Panc1 (cell line): ENCODE measurements at regions not wholly inside any gene's neighbourhood (a gene's known extent, or its start where the extent isn't known, plus 50 kb on each side); places are given as distances from the start of the nearest gene placed in this dataset.

Source experiments
- ATAC-seq: fragments of 200-7000 bp; cut with Tn5 transposase; 2 replicates; pipeline ENCODE4 v1.9.1; 2020; ENCODE audit warnings: mild to moderate bottlenecking, moderate library complexity
- BruUV-seq: library from RNA; stranded (reverse); fragments of 400-500 nt; replicated peaks from 2 replicates; lab custom pipeline; 2021; lab: Mats Ljungman, UMichigan
- CTCF ChIA-PET: fragments of 300-600 bp; sonication (Branson Sonifier 250); formaldehyde crosslinking; loops from one replicate; lab custom pipeline; 2022; ENCODE audit warnings: antibody characterized with exemption; lab: Charles Lee
- POLR2A ChIA-PET: fragments of 300-600 bp; sonication (Branson Sonifier 250); formaldehyde crosslinking; loops from one replicate; lab custom pipeline; 2022; ENCODE audit warnings: antibody characterized with exemption; lab: Charles Lee
- DNase-seq: peaks from one replicate; pipeline ENCODE4 v3.0.0-alpha.2; 2010; ENCODE audit warnings: low read depth, low spot score
- H3K27ac ChIP-seq: 2 replicates; pipeline ENCODE4 v1.5.1; 2011; ENCODE audit warnings: mild to moderate bottlenecking, low read length, inconsistent platforms
- H3K27me3 ChIP-seq: fragments of 200-500 bp; sonication (Bioruptor generic); 2 replicates; pipeline ENCODE4 v1.6.0; 2014; ENCODE audit warnings: low read length, inconsistent platforms; ENCODE audit not compliant: control insufficient read depth, insufficient read depth
- H3K36me3 ChIP-seq: fragments of 200-500 bp; sonication (Bioruptor generic); 2 replicates; pipeline ENCODE4 v1.5.1; 2014; ENCODE audit warnings: inconsistent platforms, mild to moderate bottlenecking, low read length, moderate library complexity; ENCODE audit not compliant: control insufficient read depth, insufficient read depth
- H3K4me1 ChIP-seq: 2 replicates; pipeline ENCODE4 v1.5.1; 2011; ENCODE audit warnings: inconsistent platforms, mild to moderate bottlenecking, low read length, moderate library complexity; ENCODE audit not compliant: control insufficient read depth, insufficient read depth
- H3K4me3 ChIP-seq, 2 experiments: 2 replicates each; pipeline ENCODE4 v1.5.1; 2011 to 2012; ENCODE audit warnings: low read depth in 2 of 2, low read length in 2 of 2, mild to moderate bottlenecking in 2 of 2, inconsistent platforms in 1 of 2, moderate library complexity in 1 of 2
- H3K9me3 ChIP-seq: fragments of 200-500 bp; sonication (Bioruptor generic); 2 replicates; pipeline ENCODE4 v1.5.1; 2014; ENCODE audit warnings: low read depth, mild to moderate bottlenecking, inconsistent platforms, low read length, moderate library complexity; ENCODE audit not compliant: control insufficient read depth, insufficient read depth
- POLR2AphosphoS5 ChIP-seq: IDR thresholded peaks from 2 replicates; pipeline ENCODE4 v1.6.1; 2012; ENCODE audit warnings: mild to moderate bottlenecking, low read depth, low read length, moderate library complexity
- REST ChIP-seq, 2 experiments: IDR thresholded peaks; 2 replicates each; pipeline ENCODE4 v1.6.1; 2011 to 2012; ENCODE audit warnings: low read depth in 2 of 2, control low read depth in 1 of 2, low read length in 1 of 2, mild to moderate bottlenecking in 1 of 2, moderate library complexity in 1 of 2; ENCODE audit not compliant: insufficient read depth in 1 of 2
- SIN3A ChIP-seq: IDR thresholded peaks from 2 replicates; pipeline ENCODE4 v1.6.1; 2012; ENCODE audit warnings: low read depth, mild to moderate bottlenecking, low read length, moderate library complexity, borderline replicate concordance; ENCODE audit not compliant: insufficient read depth
- TCF7L2 ChIP-seq: IDR thresholded peaks from 2 replicates; pipeline ENCODE4 v1.6.1; 2011; ENCODE audit warnings: mild to moderate bottlenecking, low read depth, low read length, inconsistent platforms
- in situ Hi-C: cut with HindIII; loops from 2 replicates; pipeline ENCODE4 v1.10.0; 2016; ENCODE audit warnings: low sequenced_read_pairs, low pct_unique_long_range_greater_than_20kb
- intact Hi-C: fragments of 100-400 bp; cut with micrococcal nuclease; formaldehyde crosslinking; loops from one replicate; pipeline ENCODE4 v1.10.0; 2022; ENCODE audit not compliant: unreplicated experiment
- TF ChIP-seq, protein P1 (sequence below): fragments of 450-650 bp; IDR thresholded peaks from 2 replicates; pipeline ENCODE4 v1.5.1; 2017; ENCODE audit warnings: mild to moderate bottlenecking

GRCh38 chr10:121084016-121084674 is 233.0 kb downstream of the WDR11 start:
- BruUV-seq, result no TSS peak

GRCh38 chr10:121084675-121085070 is 233.5 kb downstream of the WDR11 start:
- Histone ChIP-seq H3K4me3 (no peak overlapping the region), H3K36me3 (no peaks in the 10 kb centered on the region), H3K27me3 (peaks cover 7% of the 10 kb centered on the region), H3K4me1 (no peaks in the 10 kb centered on the region), H3K27ac (no peak overlapping the region), H3K9me3 (no peaks in the 10 kb centered on the region)
- TF ChIP-seq REST (IDR thresholded peaks at IDR 0.05; ENCODE audit: insufficient read depth in 1 of 2, low read depth in 2 of 2, low read length in 1 of 2) (no peak), SIN3A (no peak), TCF7L2 (no peak), POLR2AphosphoS5 (no peak)
- TF ChIP-seq, protein P1, sequence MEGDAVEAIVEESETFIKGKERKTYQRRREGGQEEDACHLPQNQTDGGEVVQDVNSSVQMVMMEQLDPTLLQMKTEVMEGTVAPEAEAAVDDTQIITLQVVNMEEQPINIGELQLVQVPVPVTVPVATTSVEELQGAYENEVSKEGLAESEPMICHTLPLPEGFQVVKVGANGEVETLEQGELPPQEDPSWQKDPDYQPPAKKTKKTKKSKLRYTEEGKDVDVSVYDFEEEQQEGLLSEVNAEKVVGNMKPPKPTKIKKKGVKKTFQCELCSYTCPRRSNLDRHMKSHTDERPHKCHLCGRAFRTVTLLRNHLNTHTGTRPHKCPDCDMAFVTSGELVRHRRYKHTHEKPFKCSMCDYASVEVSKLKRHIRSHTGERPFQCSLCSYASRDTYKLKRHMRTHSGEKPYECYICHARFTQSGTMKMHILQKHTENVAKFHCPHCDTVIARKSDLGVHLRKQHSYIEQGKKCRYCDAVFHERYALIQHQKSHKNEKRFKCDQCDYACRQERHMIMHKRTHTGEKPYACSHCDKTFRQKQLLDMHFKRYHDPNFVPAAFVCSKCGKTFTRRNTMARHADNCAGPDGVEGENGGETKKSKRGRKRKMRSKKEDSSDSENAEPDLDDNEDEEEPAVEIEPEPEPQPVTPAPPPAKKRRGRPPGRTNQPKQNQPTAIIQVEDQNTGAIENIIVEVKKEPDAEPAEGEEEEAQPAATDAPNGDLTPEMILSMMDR, result no peak
- intact Hi-C loops (no loop called here), in situ Hi-C loops (no loop called here)
- DNase-seq (no peak), ATAC-seq (no peak)
- CTCF ChIA-PET, result interaction anchor here (0.6 kb wide), 1 partner anchor 69 kb away, joined by 3 read pairs; no protein-coding TSS in a partner anchor
- BruUV-seq, result no TSS peak
- POLR2A ChIA-PET, result no interaction called here

More at GRCh38 chr10:121084016-121084674, 233.0 kb downstream of the WDR11 start:
- intact Hi-C loops, result no loop called here
- ChIA-PET CTCF (interaction anchor here (0.6 kb wide), 1 partner anchor 69 kb away, joined by 3 read pairs; no protein-coding TSS in a partner anchor), POLR2A (no interaction called here)
- in situ Hi-C loops, result no loop called here
- ATAC-seq, result no peak
- Histone ChIP-seq H3K27ac (no peak overlapping the region), H3K4me1 (no peaks in the 10 kb centered on the region), H3K4me3 (no peak overlapping the region), H3K27me3 (peaks cover 7% of the 10 kb centered on the region), H3K9me3 (no peaks in the 10 kb centered on the region), H3K36me3 (no peaks in the 10 kb centered on the region)
- TF ChIP-seq SIN3A (no peak), TCF7L2 (no peak), REST (IDR thresholded peaks at IDR 0.05; ENCODE audit: insufficient read depth in 1 of 2, low read depth in 2 of 2, low read length in 1 of 2) (no peak), POLR2AphosphoS5 (no peak)
- TF ChIP-seq, protein P1, result no peak
- no peak for DNase-seq
